ENCODE measurements at regions not wholly inside any gene's neighbourhood (a gene's known extent, or its start where the extent isn't known, plus 50 kb on each side); places are given as distances from the start of the nearest gene placed in this dataset.

- 91% methylated on average over 30 of the region's 41 CpGs for WGBS (ENCODE audit: insufficient coverage)
- no peaks in the 10 kb centered on the region for H3K36me3 ChIP-seq (ENCODE audit: control insufficient read depth in 2 of 2, extremely low read depth in 1 of 2, insufficient read depth in 1 of 2, low read length in 1 of 2)
- H3K4me1 Mint-ChIP-seq: no peaks in the 10 kb centered on the region
- peaks cover 0 to 28% of the 10 kb centered on the region in 2 experiments for H3K27me3 ChIP-seq (replicated peaks in 1 of 2; ENCODE audit: control insufficient read depth in 2 of 2, extremely low read depth in 1 of 2, insufficient read depth in 2 of 2, low read length in 1 of 2)
- H3K4me1 ChIP-seq (ENCODE audit: control insufficient read depth in 1 of 2, extremely low read depth in 1 of 2, insufficient read depth in 2 of 2, low read length in 2 of 2): no peaks in the 10 kb centered on the region
- no peak overlapping the region for H3K27ac Mint-ChIP-seq
- no peak for DNase-seq
- H3K36me3 Mint-ChIP-seq: no peaks in the 10 kb centered on the region
- H3K27me3 Mint-ChIP-seq: peaks cover 0 to 13% of the 10 kb centered on the region in 2 donors
- no peak overlapping the region for H3K4me3 ChIP-seq (ENCODE audit: control insufficient read depth in 1 of 2, extremely low read depth in 1 of 2, low read length in 1 of 2)
- H3K27ac ChIP-seq (ENCODE audit: low read length): no peak overlapping the region
- ChIA-PET CTCF (no interaction called here), POLR2A (no interaction called here)
- H3K4me3 Mint-ChIP-seq: no peak overlapping the region
- no peak for ATAC-seq (replicated peaks in 1 of 4)
- no peaks in the 10 kb centered on the region for H3K9me3 Mint-ChIP-seq
- no peaks in the 10 kb centered on the region for H3K9me3 ChIP-seq
Observed at GRCh38 chr1:2930016-2930815, 91.1 kb upstream of the ACTRT2 start.

- Mint-ChIP-seq H3K4me1 (no peaks in the 10 kb centered on the region), H3K9me3 (no peaks in the 10 kb centered on the region), H3K36me3 (no peaks in the 10 kb centered on the region), H3K4me3 (no peak overlapping the region), H3K27ac (no peak overlapping the region), H3K27me3 (peaks cover 0 to 11% of the 10 kb centered on the region in 2 donors)
- ATAC-seq (replicated peaks in 1 of 4) (no peak), DNase-seq (no peak)
- ChIA-PET POLR2A (no interaction called here), CTCF (no interaction called here)
- H3K9me3 ChIP-seq: no peaks in the 10 kb centered on the region
- no peak overlapping the region for H3K27ac ChIP-seq (ENCODE audit: low read length)
- peaks cover 0 to 22% of the 10 kb centered on the region in 2 experiments for H3K27me3 ChIP-seq (replicated peaks in 1 of 2; ENCODE audit: control insufficient read depth in 2 of 2, extremely low read depth in 1 of 2, insufficient read depth in 2 of 2, low read length in 1 of 2)
- no peaks in the 10 kb centered on the region for H3K36me3 ChIP-seq (ENCODE audit: control insufficient read depth in 2 of 2, extremely low read depth in 1 of 2, insufficient read depth in 1 of 2, low read length in 1 of 2)
- 86% methylated on average over 34 of the region's 36 CpGs for WGBS (ENCODE audit: insufficient coverage)
- no peaks in the 10 kb centered on the region for H3K4me1 ChIP-seq (ENCODE audit: control insufficient read depth in 1 of 2, extremely low read depth in 1 of 2, insufficient read depth in 2 of 2, low read length in 2 of 2)
- H3K4me3 ChIP-seq (ENCODE audit: control insufficient read depth in 1 of 2, extremely low read depth in 1 of 2, low read length in 1 of 2): no peak overlapping the region
Observed at GRCh38 chr1:2930913-2931723, 90.1 kb upstream of the ACTRT2 start.

- Histone ChIP-seq H3K9me3 (no peaks in the 10 kb centered on the region), H3K4me3 (ENCODE audit: control insufficient read depth in 1 of 2, extremely low read depth in 1 of 2, low read length in 1 of 2) (no peak overlapping the region), H3K4me1 (ENCODE audit: control insufficient read depth in 1 of 2, extremely low read depth in 1 of 2, insufficient read depth in 2 of 2, low read length in 2 of 2) (no peaks in the 10 kb centered on the region), H3K27ac (ENCODE audit: low read length) (no peak overlapping the region), H3K36me3 (ENCODE audit: control insufficient read depth in 2 of 2, extremely low read depth in 1 of 2, insufficient read depth in 1 of 2, low read length in 1 of 2) (no peaks in the 10 kb centered on the region), H3K27me3 (replicated peaks in 1 of 2; ENCODE audit: control insufficient read depth in 2 of 2, extremely low read depth in 1 of 2, insufficient read depth in 2 of 2, low read length in 1 of 2) (peaks cover 0 to 22% of the 10 kb centered on the region in 2 experiments)
- POLR2A ChIA-PET: no interaction called here
- DNase-seq: no peak
- Mint-ChIP-seq H3K4me1 (no peaks in the 10 kb centered on the region), H3K27me3 (peaks cover 0 to 11% of the 10 kb centered on the region in 2 donors), H3K9me3 (no peaks in the 10 kb centered on the region), H3K27ac (no peak overlapping the region), H3K36me3 (no peaks in the 10 kb centered on the region), H3K4me3 (no peak overlapping the region)
- 85% methylated on average over 15 of the region's 18 CpGs for WGBS (ENCODE audit: insufficient coverage)
- ATAC-seq (replicated peaks in 1 of 4): no peak
- CTCF ChIA-PET: no interaction called here
Observed at GRCh38 chr1:2931724-2932401, 89.4 kb upstream of the ACTRT2 start.

GRCh38 chr1:2932671-2933350 is 88.5 kb upstream of the ACTRT2 start:
- DNase-seq: no peak

GRCh38 chr1:2933431-2934155 is 87.7 kb upstream of the ACTRT2 start:
- H3K27ac Mint-ChIP-seq: no peak overlapping the region
- CTCF ChIA-PET: no interaction called here
- no peaks in the 10 kb centered on the region for H3K36me3 Mint-ChIP-seq
- H3K9me3 ChIP-seq: no peaks in the 10 kb centered on the region
- no peaks in the 10 kb centered on the region for H3K4me1 ChIP-seq (ENCODE audit: control insufficient read depth in 1 of 2, extremely low read depth in 1 of 2, insufficient read depth in 2 of 2, low read length in 2 of 2)
- DNase-seq: no peak
- H3K9me3 Mint-ChIP-seq: peaks cover 0 to 6% (median 0%) of the 10 kb centered on the region in 3 donors
- no peak overlapping the region for H3K4me3 ChIP-seq (ENCODE audit: control insufficient read depth in 1 of 2, extremely low read depth in 1 of 2, low read length in 1 of 2)
- H3K36me3 ChIP-seq (ENCODE audit: control insufficient read depth in 2 of 2, extremely low read depth in 1 of 2, insufficient read depth in 1 of 2, low read length in 1 of 2): no peaks in the 10 kb centered on the region
- no peak overlapping the region for H3K27ac ChIP-seq (ENCODE audit: low read length)
- peaks cover 0 to 19% of the 10 kb centered on the region in 2 experiments for H3K27me3 ChIP-seq (replicated peaks in 1 of 2; ENCODE audit: control insufficient read depth in 2 of 2, extremely low read depth in 1 of 2, insufficient read depth in 2 of 2, low read length in 1 of 2)
- peaks cover 0 to 10% of the 10 kb centered on the region in 2 donors for H3K27me3 Mint-ChIP-seq
- WGBS (ENCODE audit: insufficient coverage): 87% methylated on average over 21 of the region's 28 CpGs
- H3K4me1 Mint-ChIP-seq: no peaks in the 10 kb centered on the region
- no peak for ATAC-seq (replicated peaks in 1 of 4)
- no peak overlapping the region for H3K4me3 Mint-ChIP-seq
- POLR2A ChIA-PET: no interaction called here

More at GRCh38 chr1:2932671-2933350, 88.5 kb upstream of the ACTRT2 start:
- H3K4me3 Mint-ChIP-seq: no peak overlapping the region
- H3K9me3 ChIP-seq: no peaks in the 10 kb centered on the region
- no peak for ATAC-seq (replicated peaks in 1 of 4)
- H3K36me3 ChIP-seq (ENCODE audit: control insufficient read depth in 2 of 2, extremely low read depth in 1 of 2, insufficient read depth in 1 of 2, low read length in 1 of 2): no peaks in the 10 kb centered on the region
- no peak overlapping the region for H3K27ac ChIP-seq (ENCODE audit: low read length)
- H3K4me3 ChIP-seq (ENCODE audit: control insufficient read depth in 1 of 2, extremely low read depth in 1 of 2, low read length in 1 of 2): no peak overlapping the region
- H3K27me3 Mint-ChIP-seq: peaks cover 0 to 10% of the 10 kb centered on the region in 2 donors
- H3K27ac Mint-ChIP-seq: no peak overlapping the region
- no peaks in the 10 kb centered on the region for H3K4me1 Mint-ChIP-seq
- 80% methylated on average over 7 of the region's 29 CpGs for WGBS (ENCODE audit: insufficient coverage)
- H3K4me1 ChIP-seq (ENCODE audit: control insufficient read depth in 1 of 2, extremely low read depth in 1 of 2, insufficient read depth in 2 of 2, low read length in 2 of 2): no peaks in the 10 kb centered on the region
- ChIA-PET CTCF (no interaction called here), POLR2A (no interaction called here)
- H3K36me3 Mint-ChIP-seq: no peaks in the 10 kb centered on the region
- peaks cover 0 to under 1% (median 0%) of the 10 kb centered on the region in 3 donors for H3K9me3 Mint-ChIP-seq
- peaks cover 0 to 19% of the 10 kb centered on the region in 2 experiments for H3K27me3 ChIP-seq (replicated peaks in 1 of 2; ENCODE audit: control insufficient read depth in 2 of 2, extremely low read depth in 1 of 2, insufficient read depth in 2 of 2, low read length in 1 of 2)
